WTC11 (cell line): ENCODE measurements at regions not wholly inside any gene's neighbourhood (a gene's known extent, or its start where the extent isn't known, plus 50 kb on each side); places are given as distances from the start of the nearest gene placed in this dataset.

Experiments used
- ATAC-seq: fragments of 200-7000 bp; cut with Tn5 transposase; 2 replicates; pipeline ENCODE4 v1.10.0; 2021; ENCODE audit warnings: mild to moderate bottlenecking, moderate library complexity
- CTCF ChIA-PET: fragments of 300-600 bp; sonication (Branson Sonifier 250); formaldehyde crosslinking; loops from one replicate; lab custom pipeline; 2021; ENCODE audit warnings: antibody characterized with exemption; lab: Charles Lee
- POLR2A ChIA-PET: fragments of 350-600 bp; sonication (Branson Sonifier 250); formaldehyde crosslinking; loops from one replicate; lab custom pipeline; 2021; ENCODE audit warnings: antibody characterized with exemption; lab: Charles Lee
- DNase-seq: peaks from one replicate; pipeline ENCODE4 v3.0.0; 2021; ENCODE audit warnings: low spot score
- H3K27ac Mint-ChIP-seq: 2 replicates; pipeline ENCODE4 v1.8.0; 2021; ENCODE audit warnings: mixed read lengths
- H3K27me3 Mint-ChIP-seq: 2 replicates; pipeline ENCODE4 v1.8.0; 2021; ENCODE audit warnings: low read depth, mild to moderate bottlenecking, moderate library complexity, mixed read lengths
- H3K36me3 Mint-ChIP-seq: 2 replicates; pipeline ENCODE4 v1.8.0; 2021; ENCODE audit warnings: mixed read lengths
- H3K4me1 Mint-ChIP-seq: 2 replicates; pipeline ENCODE4 v1.8.0; 2022; ENCODE audit warnings: mixed read lengths
- H3K4me3 Mint-ChIP-seq: 2 replicates; pipeline ENCODE4 v1.8.0; 2021; ENCODE audit warnings: mild to moderate bottlenecking, moderate library complexity, mixed read lengths
- H3K9me3 Mint-ChIP-seq: 2 replicates; pipeline ENCODE4 v1.8.0; 2021; ENCODE audit warnings: mixed read lengths
- CREM ChIP-seq: sonication (generic); formaldehyde crosslinking; IDR thresholded peaks from 2 replicates; pipeline ENCODE4 v1.8.1; 2022; ENCODE audit warnings: mild to moderate bottlenecking, missing genetic modification reagents, moderate library complexity
- EMX1 ChIP-seq: fragments of 250-450 bp; sonication (Bioruptor Pico); IDR thresholded peaks from 2 replicates; pipeline ENCODE4 v1.8.0; 2021; ENCODE audit warnings: mild to moderate bottlenecking
- FOXP1 ChIP-seq: sonication (generic); formaldehyde crosslinking; IDR thresholded peaks from 2 replicates; pipeline ENCODE4 v1.8.0; 2022; ENCODE audit warnings: missing genetic modification reagents, mild to moderate bottlenecking, moderate library complexity, borderline replicate concordance
- GABPB1 ChIP-seq: sonication (generic); formaldehyde crosslinking; IDR thresholded peaks from 2 replicates; pipeline ENCODE4 v1.8.1; 2023; ENCODE audit warnings: mild to moderate bottlenecking, missing genetic modification reagents
- GRHL2 ChIP-seq: fragments of 250-450 bp; sonication (Bioruptor Pico); IDR thresholded peaks from 2 replicates; pipeline ENCODE4 v1.8.0; 2022; ENCODE audit warnings: mild to moderate bottlenecking, moderate library complexity; ENCODE audit not compliant: insufficient replicate concordance, severe bottlenecking
- GTF2I ChIP-seq: fragments of 250-450 bp; sonication (Bioruptor Pico); conservative IDR thresholded peaks from 2 replicates; pipeline ENCODE4 v1.4.0; 2021; ENCODE audit warnings: mild to moderate bottlenecking
- KAT7 ChIP-seq: sonication (generic); formaldehyde crosslinking; IDR thresholded peaks from 2 replicates; pipeline ENCODE4 v1.8.1; 2023; ENCODE audit warnings: missing genetic modification reagents, mild to moderate bottlenecking, borderline replicate concordance
- NFYB ChIP-seq: sonication (generic); formaldehyde crosslinking; conservative IDR thresholded peaks from 2 replicates; pipeline ENCODE4 v1.8.0; 2022; ENCODE audit warnings: low read depth, missing genetic modification reagents
- NR3C1 ChIP-seq: sonication (generic); formaldehyde crosslinking; conservative IDR thresholded peaks from 2 replicates; pipeline ENCODE4 v1.8.1; 2023; ENCODE audit warnings: low read depth, mild to moderate bottlenecking, missing genetic modification reagents
- PRRX2 ChIP-seq: fragments of 250-450 bp; sonication (Bioruptor Pico); IDR thresholded peaks from 2 replicates; pipeline ENCODE4 v1.8.0; 2021; ENCODE audit warnings: mild to moderate bottlenecking
- SMAD3 ChIP-seq: sonication (generic); formaldehyde crosslinking; IDR thresholded peaks from 2 replicates; pipeline ENCODE4 v1.8.0; 2022; ENCODE audit warnings: missing genetic modification reagents, mild to moderate bottlenecking, borderline replicate concordance
- TCF7 ChIP-seq: sonication (generic); formaldehyde crosslinking; IDR thresholded peaks from 2 replicates; pipeline ENCODE4 v1.8.0; 2022; ENCODE audit warnings: mild to moderate bottlenecking, low read depth, missing genetic modification reagents, moderate library complexity
- ZNF121 ChIP-seq: sonication (generic); formaldehyde crosslinking; IDR thresholded peaks from 2 replicates; pipeline ENCODE4 v1.8.0; 2023; ENCODE audit warnings: missing genetic modification reagents
- TF ChIP-seq, protein P1 (sequence below): sonication (generic); formaldehyde crosslinking; IDR thresholded peaks from 2 replicates; pipeline ENCODE4 v1.8.0; 2022; ENCODE audit warnings: missing genetic modification reagents
- TF ChIP-seq, protein P2 (sequence below): sonication (generic); formaldehyde crosslinking; IDR thresholded peaks from 2 replicates; pipeline ENCODE4 v1.8.1; 2022; ENCODE audit warnings: mild to moderate bottlenecking, missing genetic modification reagents, moderate library complexity, borderline replicate concordance
- TF ChIP-seq, protein P3 (sequence below): sonication (generic); formaldehyde crosslinking; IDR thresholded peaks from 2 replicates; pipeline ENCODE4 v1.8.1; 2023; ENCODE audit warnings: mild to moderate bottlenecking, missing genetic modification reagents, moderate library complexity
- TF ChIP-seq, protein P4 (sequence below): sonication (generic); formaldehyde crosslinking; IDR thresholded peaks from 2 replicates; pipeline ENCODE4 v1.8.1; 2022; ENCODE audit warnings: low read depth, missing genetic modification reagents, borderline replicate concordance

DNA sequence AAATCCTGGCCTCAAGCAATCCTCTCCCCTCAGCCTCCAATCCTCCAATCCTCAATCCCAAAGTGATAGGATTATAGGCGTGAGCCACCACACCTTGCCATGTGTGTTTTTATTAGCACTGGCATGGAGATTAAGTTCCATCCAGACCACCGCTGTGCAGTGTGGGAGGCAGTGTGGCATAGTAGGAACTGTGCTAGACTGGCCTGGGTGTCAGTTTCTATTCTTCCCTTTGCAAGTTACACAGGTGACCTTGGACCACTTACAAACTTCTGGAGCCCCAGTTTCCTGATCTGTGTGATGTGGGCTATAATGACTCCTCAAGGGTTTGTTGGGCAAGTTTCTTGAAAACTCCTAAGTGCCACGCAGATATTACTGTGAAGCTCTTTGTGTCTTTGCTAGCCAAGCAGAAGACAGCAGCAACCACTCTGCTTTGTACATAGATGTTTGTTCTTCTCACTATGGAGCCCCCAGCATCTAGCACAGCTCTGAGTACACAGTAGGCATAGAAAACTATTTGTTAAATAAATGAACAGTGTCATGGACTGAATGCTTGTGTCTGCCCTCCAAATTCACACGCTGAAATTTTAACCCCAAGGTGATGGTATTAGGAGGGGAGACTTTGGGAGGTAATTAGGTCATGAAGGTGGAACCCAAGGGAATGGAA lies 93.0 kb downstream of the LBH start (continued):
- TF ChIP-seq ZNF121 (CRISPR knock-in tag) (no peak), FOXP1 (CRISPR knock-in tag) (no peak), NR3C1 (no peak), GTF2I (CRISPR knock-in tag) (no peak), SMAD3 (CRISPR knock-in tag) (no peak), EMX1 (CRISPR knock-in tag) (no peak), GABPB1 (no peak), CREM (no peak), KAT7 (no peak)
- TF ChIP-seq, protein P1, sequence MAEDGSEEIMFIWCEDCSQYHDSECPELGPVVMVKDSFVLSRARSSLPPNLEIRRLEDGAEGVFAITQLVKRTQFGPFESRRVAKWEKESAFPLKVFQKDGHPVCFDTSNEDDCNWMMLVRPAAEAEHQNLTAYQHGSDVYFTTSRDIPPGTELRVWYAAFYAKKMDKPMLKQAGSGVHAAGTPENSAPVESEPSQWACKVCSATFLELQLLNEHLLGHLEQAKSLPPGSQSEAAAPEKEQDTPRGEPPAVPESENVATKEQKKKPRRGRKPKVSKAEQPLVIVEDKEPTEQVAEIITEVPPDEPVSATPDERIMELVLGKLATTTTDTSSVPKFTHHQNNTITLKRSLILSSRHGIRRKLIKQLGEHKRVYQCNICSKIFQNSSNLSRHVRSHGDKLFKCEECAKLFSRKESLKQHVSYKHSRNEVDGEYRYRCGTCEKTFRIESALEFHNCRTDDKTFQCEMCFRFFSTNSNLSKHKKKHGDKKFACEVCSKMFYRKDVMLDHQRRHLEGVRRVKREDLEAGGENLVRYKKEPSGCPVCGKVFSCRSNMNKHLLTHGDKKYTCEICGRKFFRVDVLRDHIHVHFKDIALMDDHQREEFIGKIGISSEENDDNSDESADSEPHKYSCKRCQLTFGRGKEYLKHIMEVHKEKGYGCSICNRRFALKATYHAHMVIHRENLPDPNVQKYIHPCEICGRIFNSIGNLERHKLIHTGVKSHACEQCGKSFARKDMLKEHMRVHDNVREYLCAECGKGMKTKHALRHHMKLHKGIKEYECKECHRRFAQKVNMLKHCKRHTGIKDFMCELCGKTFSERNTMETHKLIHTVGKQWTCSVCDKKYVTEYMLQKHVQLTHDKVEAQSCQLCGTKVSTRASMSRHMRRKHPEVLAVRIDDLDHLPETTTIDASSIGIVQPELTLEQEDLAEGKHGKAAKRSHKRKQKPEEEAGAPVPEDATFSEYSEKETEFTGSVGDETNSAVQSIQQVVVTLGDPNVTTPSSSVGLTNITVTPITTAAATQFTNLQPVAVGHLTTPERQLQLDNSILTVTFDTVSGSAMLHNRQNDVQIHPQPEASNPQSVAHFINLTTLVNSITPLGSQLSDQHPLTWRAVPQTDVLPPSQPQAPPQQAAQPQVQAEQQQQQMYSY (CRISPR knock-in tag) = no peak

DNA sequence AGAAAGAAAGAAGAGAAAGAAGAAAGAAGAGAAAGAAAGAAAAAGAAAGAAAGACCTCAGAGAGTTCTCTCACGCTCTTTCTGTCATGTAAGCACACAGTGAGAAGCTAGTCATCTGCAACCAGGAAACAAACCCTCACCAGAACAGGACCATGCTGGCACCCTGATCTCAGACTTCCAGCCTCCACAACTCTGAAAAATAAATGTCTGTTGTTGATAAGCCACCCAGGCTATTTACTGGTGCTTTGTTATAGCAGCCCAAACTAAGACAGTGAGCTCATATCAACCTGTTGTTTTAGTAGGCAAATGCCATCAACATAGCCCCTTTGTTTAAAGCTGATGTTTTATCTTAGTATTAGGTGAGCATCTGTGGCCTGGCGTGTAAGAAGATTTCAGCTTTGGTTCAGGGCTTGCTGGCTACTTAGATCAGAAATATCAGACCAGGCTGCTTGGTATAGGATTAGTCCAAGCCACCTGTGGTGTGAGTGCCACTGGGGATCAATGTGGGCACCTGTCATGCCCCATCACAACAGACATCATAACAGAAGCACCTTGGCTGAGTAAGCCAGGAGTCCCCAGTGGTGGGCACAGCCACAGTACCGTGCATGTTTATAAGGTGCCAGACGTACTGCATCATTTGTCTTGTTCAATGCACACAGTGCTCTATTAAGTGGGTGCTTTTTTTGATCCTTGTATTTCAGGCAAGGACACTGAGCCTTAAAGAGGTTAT lies 94.4 kb downstream of the LBH start:
- peaks cover 7% of the 10 kb centered on the region for H3K9me3 Mint-ChIP-seq
- ChIA-PET POLR2A (no interaction called here), CTCF (no interaction called here)
- DNase-seq (no peak), ATAC-seq (no peak)
- H3K4me3 Mint-ChIP-seq = no peak overlapping the region
- no peaks in the 10 kb centered on the region for H3K36me3 Mint-ChIP-seq
- H3K27me3 Mint-ChIP-seq = peaks cover 4% of the 10 kb centered on the region; the same call in 1 of the 2 replicates
- TF ChIP-seq PRRX2 (CRISPR knock-in tag) = no peak
- peaks cover 16% of the 10 kb centered on the region for H3K4me1 Mint-ChIP-seq
- H3K27ac Mint-ChIP-seq = no peak overlapping the region

DNA sequence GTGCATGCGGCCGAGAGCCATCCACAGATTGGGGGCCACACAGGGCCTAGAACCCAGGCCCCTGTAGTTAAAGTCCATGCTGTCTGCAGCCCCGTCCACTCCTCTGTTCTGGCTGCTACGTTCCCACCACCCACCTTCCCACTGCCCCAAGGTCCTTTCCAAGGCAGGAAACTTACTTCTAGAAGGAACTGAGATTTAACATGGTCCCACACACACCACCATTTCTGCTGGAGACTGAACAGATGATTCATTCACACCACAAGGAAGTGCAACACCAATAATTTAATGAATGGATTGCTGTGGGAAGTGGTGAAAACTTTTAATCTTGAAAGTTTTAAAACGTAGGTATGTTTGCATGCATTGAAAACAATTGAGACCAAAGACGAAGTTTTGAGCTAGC lies 95.2 kb downstream of the LBH start:
- Mint-ChIP-seq H3K9me3 (peaks cover 13% of the 10 kb centered on the region), H3K36me3 (no peaks in the 10 kb centered on the region), H3K4me3 (no peak overlapping the region), H3K4me1 (peaks cover 9% of the 10 kb centered on the region), H3K27ac (no peak overlapping the region), H3K27me3 (peaks cover 4% of the 10 kb centered on the region; the same call in 1 of the 2 replicates)
- POLR2A ChIA-PET = no interaction called here
- ATAC-seq (no peak), DNase-seq (no peak)
- CTCF ChIA-PET = no interaction called here
- TF ChIP-seq NFYB (CRISPR knock-in tag) (no peak), PRRX2 (CRISPR knock-in tag) (no peak), TCF7 (CRISPR knock-in tag) (no peak), GRHL2 (CRISPR knock-in tag) (no peak)
- TF ChIP-seq, protein P2, sequence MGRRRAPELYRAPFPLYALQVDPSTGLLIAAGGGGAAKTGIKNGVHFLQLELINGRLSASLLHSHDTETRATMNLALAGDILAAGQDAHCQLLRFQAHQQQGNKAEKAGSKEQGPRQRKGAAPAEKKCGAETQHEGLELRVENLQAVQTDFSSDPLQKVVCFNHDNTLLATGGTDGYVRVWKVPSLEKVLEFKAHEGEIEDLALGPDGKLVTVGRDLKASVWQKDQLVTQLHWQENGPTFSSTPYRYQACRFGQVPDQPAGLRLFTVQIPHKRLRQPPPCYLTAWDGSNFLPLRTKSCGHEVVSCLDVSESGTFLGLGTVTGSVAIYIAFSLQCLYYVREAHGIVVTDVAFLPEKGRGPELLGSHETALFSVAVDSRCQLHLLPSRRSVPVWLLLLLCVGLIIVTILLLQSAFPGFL (CRISPR knock-in tag) = no peak
- TF ChIP-seq, protein P3, sequence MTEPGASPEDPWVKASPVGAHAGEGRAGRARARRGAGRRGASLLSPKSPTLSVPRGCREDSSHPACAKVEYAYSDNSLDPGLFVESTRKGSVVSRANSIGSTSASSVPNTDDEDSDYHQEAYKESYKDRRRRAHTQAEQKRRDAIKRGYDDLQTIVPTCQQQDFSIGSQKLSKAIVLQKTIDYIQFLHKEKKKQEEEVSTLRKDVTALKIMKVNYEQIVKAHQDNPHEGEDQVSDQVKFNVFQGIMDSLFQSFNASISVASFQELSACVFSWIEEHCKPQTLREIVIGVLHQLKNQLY (CRISPR knock-in tag) = no peak
- TF ChIP-seq, protein P4, sequence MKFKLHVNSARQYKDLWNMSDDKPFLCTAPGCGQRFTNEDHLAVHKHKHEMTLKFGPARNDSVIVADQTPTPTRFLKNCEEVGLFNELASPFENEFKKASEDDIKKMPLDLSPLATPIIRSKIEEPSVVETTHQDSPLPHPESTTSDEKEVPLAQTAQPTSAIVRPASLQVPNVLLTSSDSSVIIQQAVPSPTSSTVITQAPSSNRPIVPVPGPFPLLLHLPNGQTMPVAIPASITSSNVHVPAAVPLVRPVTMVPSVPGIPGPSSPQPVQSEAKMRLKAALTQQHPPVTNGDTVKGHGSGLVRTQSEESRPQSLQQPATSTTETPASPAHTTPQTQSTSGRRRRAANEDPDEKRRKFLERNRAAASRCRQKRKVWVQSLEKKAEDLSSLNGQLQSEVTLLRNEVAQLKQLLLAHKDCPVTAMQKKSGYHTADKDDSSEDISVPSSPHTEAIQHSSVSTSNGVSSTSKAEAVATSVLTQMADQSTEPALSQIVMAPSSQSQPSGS (CRISPR knock-in tag) = no peak
